ENCODE measurements at regions not wholly inside any gene's neighbourhood (a gene's known extent, or its start where the extent isn't known, plus 50 kb on each side); places are given as distances from the start of the nearest gene placed in this dataset.

GRCh38 chr6:139587469-139587868 is 213.0 kb upstream of the CITED2 start:
- Histone ChIP-seq H3K4me3 (ENCODE audit: low read depth, low read length) (no peak overlapping the region), H3K36me3 (ENCODE audit: control insufficient read depth, insufficient read depth, low read length) (no peaks in the 10 kb centered on the region), H3K9me3 (no peaks in the 10 kb centered on the region), H3K4me1 (peaks cover 78% of the 10 kb centered on the region), H3K27me3 (replicated peaks; ENCODE audit: control insufficient read depth, insufficient read depth, low read length) (no peaks in the 10 kb centered on the region)
- DNase-seq, result peak; percentile 46 to 47
- Mint-ChIP-seq H3K36me3 (ENCODE audit: insufficient read depth, unreplicated experiment) (peaks cover 10% of the 10 kb centered on the region), H3K4me1 (ENCODE audit: low read depth, unreplicated experiment) (peaks cover 71% of the 10 kb centered on the region), H3K27ac (ENCODE audit: unreplicated experiment) (peak overlapping the region; percentile 91), H3K27me3 (ENCODE audit: insufficient read depth, unreplicated experiment) (no peaks in the 10 kb centered on the region), H3K9me3 (ENCODE audit: unreplicated experiment) (no peaks in the 10 kb centered on the region), H3K4me3 (ENCODE audit: unreplicated experiment) (peak overlapping the region; percentile 22)
- BruUV-seq (replicated peaks), result no TSS peak
- intact Hi-C loops (cut with micrococcal nuclease; ENCODE audit: unreplicated experiment), result loop anchor here (1.0 to 5.0 kb wide), 4 partner anchors 53 to 410 kb away; no protein-coding TSS in a partner anchor
- TF ChIP-seq CTCF (IDR thresholded peaks at IDR 0.05; ENCODE audit: insufficient read depth in 1 of 2, low read depth in 1 of 2, low read length in 1 of 2, severe bottlenecking in 1 of 2, unreplicated experiment in 1 of 2), result no peak
- ChIA-PET POLR2A (interaction anchor here (0.5 to 1.6 kb wide), 3 partner anchors 58 to 213 kb away, joined by 4 to 13 read pairs (median 4); partner anchors contain the start of gene CITED2), CTCF (interaction anchor here (0.8 to 1.4 kb wide), 2 partner anchors 11 to 212 kb away, joined by 3 read pairs; no protein-coding TSS in a partner anchor)

GRCh38 chr6:139586273-139586672 is 211.8 kb upstream of the CITED2 start:
- Mint-ChIP-seq H3K4me1 (ENCODE audit: low read depth, unreplicated experiment) (peaks cover 64% of the 10 kb centered on the region), H3K9me3 (ENCODE audit: unreplicated experiment) (no peaks in the 10 kb centered on the region), H3K4me3 (ENCODE audit: unreplicated experiment) (no peak overlapping the region), H3K27ac (ENCODE audit: unreplicated experiment) (peak overlapping the region; percentile 91), H3K27me3 (ENCODE audit: insufficient read depth, unreplicated experiment) (no peaks in the 10 kb centered on the region), H3K36me3 (ENCODE audit: insufficient read depth, unreplicated experiment) (peaks cover 10% of the 10 kb centered on the region)
- Histone ChIP-seq H3K4me1 (peaks cover 87% of the 10 kb centered on the region), H3K4me3 (ENCODE audit: low read depth, low read length) (no peak overlapping the region), H3K9me3 (no peaks in the 10 kb centered on the region), H3K27me3 (replicated peaks; ENCODE audit: control insufficient read depth, insufficient read depth, low read length) (no peaks in the 10 kb centered on the region), H3K36me3 (ENCODE audit: control insufficient read depth, insufficient read depth, low read length) (no peaks in the 10 kb centered on the region)
- BruUV-seq (replicated peaks), result no TSS peak
- POLR2A ChIA-PET, result interaction anchor here (1.0 kb wide), 1 partner anchor 211 kb away, joined by 3 read pairs; the partner anchor contains the start of gene CITED2
- CTCF ChIA-PET, result no interaction called here
- intact Hi-C loops (cut with micrococcal nuclease; ENCODE audit: unreplicated experiment), result loop anchor here (2.0 to 5.0 kb wide), 3 partner anchors 51 to 411 kb away; no protein-coding TSS in a partner anchor
- DNase-seq, result peak; percentile 53 to 62
- TF ChIP-seq CTCF (IDR thresholded peaks at IDR 0.05; ENCODE audit: insufficient read depth in 1 of 2, low read depth in 1 of 2, low read length in 1 of 2, severe bottlenecking in 1 of 2, unreplicated experiment in 1 of 2), result no peak

- intact Hi-C loops (cut with micrococcal nuclease; ENCODE audit: unreplicated experiment), result no loop called here
- no peak for DNase-seq
- Mint-ChIP-seq H3K36me3 (ENCODE audit: insufficient read depth, unreplicated experiment) (peaks cover 10% of the 10 kb centered on the region), H3K4me1 (ENCODE audit: low read depth, unreplicated experiment) (peaks cover 63% of the 10 kb centered on the region), H3K9me3 (ENCODE audit: unreplicated experiment) (no peaks in the 10 kb centered on the region), H3K27ac (ENCODE audit: unreplicated experiment) (no peak overlapping the region), H3K4me3 (ENCODE audit: unreplicated experiment) (no peak overlapping the region), H3K27me3 (ENCODE audit: insufficient read depth, unreplicated experiment) (no peaks in the 10 kb centered on the region)
- Histone ChIP-seq H3K4me1 (peaks cover 83% of the 10 kb centered on the region), H3K4me3 (ENCODE audit: low read depth, low read length) (no peak overlapping the region), H3K27me3 (replicated peaks; ENCODE audit: control insufficient read depth, insufficient read depth, low read length) (no peaks in the 10 kb centered on the region), H3K9me3 (no peaks in the 10 kb centered on the region), H3K36me3 (ENCODE audit: control insufficient read depth, insufficient read depth, low read length) (no peaks in the 10 kb centered on the region)
- no peak for TF ChIP-seq CTCF (IDR thresholded peaks at IDR 0.05; ENCODE audit: insufficient read depth in 1 of 2, low read depth in 1 of 2, low read length in 1 of 2, severe bottlenecking in 1 of 2, unreplicated experiment in 1 of 2)
- ChIA-PET POLR2A (no interaction called here), CTCF (no interaction called here)
- no TSS peak for BruUV-seq (replicated peaks)
These were observed 210.2 kb upstream of the CITED2 start for GRCh38 chr6:139584599-139584998.
